HG02870 (cell line): ENCODE measurements at regions not wholly inside any gene's neighbourhood (a gene's known extent, or its start where the extent isn't known, plus 50 kb on each side); places are given as distances from the start of the nearest gene placed in this dataset.

Experiments used
- ATAC-seq: cut with Tn5 transposase; IDR thresholded peaks from one replicate; pipeline ENCODE4 v1.9.1; 2021; ENCODE audit warnings: mild to moderate bottlenecking, moderate library complexity; ENCODE audit not compliant: unreplicated experiment

GRCh38 chr11:119941636-119942411 lies 196.1 kb downstream of the TRIM29 start:
- ATAC-seq, result no peak

GRCh38 chr11:119941171-119941570 lies 196.7 kb downstream of the TRIM29 start:
- no peak for ATAC-seq

- no peak for ATAC-seq
Observed at GRCh38 chr11:119940401-119940976, 197.4 kb downstream of the TRIM29 start.

- ATAC-seq, result no peak
Observed at GRCh38 chr11:119937412-119937811, 200.5 kb downstream of the TRIM29 start.

- ATAC-seq, result no peak
Observed at GRCh38 chr11:119936426-119936825, 201.5 kb downstream of the TRIM29 start.

GRCh38 chr11:119935349-119935925 lies 202.5 kb downstream of the TRIM29 start:
- no peak for ATAC-seq

GRCh38 chr11:119934866-119935265 lies 203.0 kb downstream of the TRIM29 start:
- no peak for ATAC-seq

GRCh38 chr11:119934267-119934666 lies 203.6 kb downstream of the TRIM29 start:
- ATAC-seq, result no peak

- no peak for ATAC-seq
Observed at GRCh38 chr11:119933584-119933983, 204.3 kb downstream of the TRIM29 start.

GRCh38 chr11:119932828-119933562 lies 204.0 kb upstream of the NECTIN1 start:
- ATAC-seq, result no peak

- ATAC-seq, result no peak
Observed at GRCh38 chr11:119928047-119928446, 199.0 kb upstream of the NECTIN1 start.

GRCh38 chr11:119924017-119924416 lies 195.0 kb upstream of the NECTIN1 start:
- ATAC-seq, result no peak

- no peak for ATAC-seq
Observed at GRCh38 chr11:119921571-119921970, 192.6 kb upstream of the NECTIN1 start.

GRCh38 chr11:119920666-119921387 lies 191.8 kb upstream of the NECTIN1 start:
- no peak for ATAC-seq

- ATAC-seq, result no peak
Observed at GRCh38 chr11:119919656-119920055, 190.7 kb upstream of the NECTIN1 start.

GRCh38 chr11:119918347-119918746 lies 189.3 kb upstream of the NECTIN1 start:
- ATAC-seq, result no peak

GRCh38 chr11:119916568-119916967 lies 187.6 kb upstream of the NECTIN1 start:
- ATAC-seq, result no peak

- no peak for ATAC-seq
Observed at GRCh38 chr11:119912229-119912628, 183.2 kb upstream of the NECTIN1 start.

- ATAC-seq, result no peak
Observed at GRCh38 chr11:119910650-119911049, 181.7 kb upstream of the NECTIN1 start.

- no peak for ATAC-seq
Observed at GRCh38 chr11:119910051-119910450, 181.1 kb upstream of the NECTIN1 start.

GRCh38 chr11:119909495-119909894 lies 180.5 kb upstream of the NECTIN1 start:
- no peak for ATAC-seq
